Activated naive CD4-positive, alpha-beta T cell treated with anti-CD3 and anti-CD28 coated beads for 36 hours (primary cell): ENCODE measurements at regions not wholly inside any gene's neighbourhood (a gene's known extent, or its start where the extent isn't known, plus 50 kb on each side); places are given as distances from the start of the nearest gene placed in this dataset.

Experiments
- CTCF ChIA-PET: fragments of 350-600 bp; sonication (Branson Sonifier 250); formaldehyde crosslinking; loops from one replicate; lab custom pipeline; 2021; ENCODE audit warnings: antibody characterized with exemption; lab: Charles Lee
- DNase-seq: peaks from one replicate; pipeline ENCODE4 v3.0.0-alpha.2; 2020
- H3K27ac Mint-ChIP-seq: one replicate; pipeline ENCODE4 v1.8.0; 2021; ENCODE audit warnings: mild to moderate bottlenecking, mixed read lengths
- H3K27me3 Mint-ChIP-seq: one replicate; pipeline ENCODE4 v1.8.0; 2021; ENCODE audit warnings: low read depth, mixed read lengths
- H3K36me3 Mint-ChIP-seq: one replicate; pipeline ENCODE4 v1.8.0; 2021; ENCODE audit warnings: low read depth, mixed read lengths
- H3K4me1 Mint-ChIP-seq: one replicate; pipeline ENCODE4 v1.8.0; 2021; ENCODE audit warnings: low read depth, mixed read lengths
- H3K4me3 Mint-ChIP-seq: one replicate; pipeline ENCODE4 v1.8.0; 2021; ENCODE audit warnings: mild to moderate bottlenecking, moderate library complexity, mixed read lengths
- H3K9me3 Mint-ChIP-seq: one replicate; pipeline ENCODE4 v1.8.0; 2021; ENCODE audit warnings: mixed read lengths
- intact Hi-C: fragments of 100-400 bp; cut with micrococcal nuclease; formaldehyde crosslinking; loops from one replicate; pipeline ENCODE4 v1.15.1; 2023

DNA sequence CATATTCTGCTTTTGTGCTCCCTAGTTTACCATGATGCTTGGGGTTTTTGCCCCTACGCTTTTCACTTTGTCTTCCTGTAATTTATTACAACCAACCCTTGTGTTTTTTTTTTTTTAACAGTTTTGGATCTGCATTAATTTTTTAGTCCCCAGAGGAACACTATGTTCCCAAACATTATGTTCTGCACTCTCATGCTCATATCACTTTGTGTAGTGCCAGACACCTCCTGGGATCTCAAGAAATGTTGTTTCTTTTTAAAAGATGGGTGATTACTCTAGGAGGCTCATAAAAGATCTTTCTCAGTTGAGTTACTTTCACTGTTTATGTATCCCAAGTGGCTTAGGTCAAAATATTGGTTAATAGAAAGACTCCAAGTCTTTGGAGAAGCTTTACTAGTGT is 116.2 kb upstream of the MKLN1 start:
- H3K27me3 Mint-ChIP-seq: no peaks in the 10 kb centered on the region
- no peak overlapping the region for H3K27ac Mint-ChIP-seq
- H3K4me3 Mint-ChIP-seq: no peak overlapping the region
- no peaks in the 10 kb centered on the region for H3K9me3 Mint-ChIP-seq
- no peak for DNase-seq
- intact Hi-C loops: no loop called here
- no peaks in the 10 kb centered on the region for H3K36me3 Mint-ChIP-seq
- CTCF ChIA-PET: interaction anchor here (0.6 kb wide), 1 partner anchor 251 kb away, joined by 3 read pairs; no protein-coding TSS in a partner anchor
- no peaks in the 10 kb centered on the region for H3K4me1 Mint-ChIP-seq

DNA sequence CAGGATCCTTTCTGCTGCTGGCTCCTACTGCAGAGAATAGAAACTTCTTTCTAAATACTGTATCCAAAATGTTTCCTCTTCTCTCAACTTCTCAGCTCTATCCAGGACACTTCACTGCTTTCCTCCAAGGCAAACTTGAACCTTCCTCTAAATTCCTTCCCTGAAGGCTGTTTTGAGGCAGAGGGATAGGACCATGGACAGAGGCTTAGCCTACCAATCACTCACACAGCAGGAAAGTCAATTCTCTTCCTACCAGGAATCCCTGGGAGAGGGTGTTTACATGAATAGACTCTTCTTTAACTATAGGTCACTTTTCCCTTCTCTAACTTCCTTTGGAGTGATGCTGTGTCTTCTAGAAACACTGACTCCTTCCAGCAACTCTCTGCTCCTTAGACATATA is 115.6 kb upstream of the MKLN1 start:
- intact Hi-C loops: no loop called here
- no peaks in the 10 kb centered on the region for H3K4me1 Mint-ChIP-seq
- no peaks in the 10 kb centered on the region for H3K9me3 Mint-ChIP-seq
- H3K36me3 Mint-ChIP-seq: no peaks in the 10 kb centered on the region
- no peak for DNase-seq
- CTCF ChIA-PET: interaction anchor here (0.6 kb wide), 1 partner anchor 252 kb away, joined by 3 read pairs; no protein-coding TSS in a partner anchor
- H3K27ac Mint-ChIP-seq: no peak overlapping the region
- H3K27me3 Mint-ChIP-seq: no peaks in the 10 kb centered on the region
- no peak overlapping the region for H3K4me3 Mint-ChIP-seq

DNA sequence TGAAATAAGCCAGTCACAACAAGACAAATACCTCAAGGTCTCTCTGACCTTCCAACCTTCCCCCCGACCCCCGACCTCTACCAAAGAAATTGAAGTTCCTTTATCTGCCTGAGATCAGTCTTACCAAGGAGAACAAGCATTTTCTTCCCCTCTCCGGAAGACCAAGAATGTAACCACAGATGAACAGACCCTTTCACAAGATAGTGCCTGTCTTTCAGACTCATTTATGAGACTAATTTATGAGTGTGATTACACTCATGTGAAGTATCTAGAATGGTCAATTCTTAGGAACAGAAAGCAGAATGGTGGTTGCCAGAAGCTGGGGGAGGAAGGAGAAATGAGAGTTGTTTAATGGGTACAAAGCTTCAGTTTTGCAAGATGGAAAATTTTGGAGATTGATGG is 108.9 kb upstream of the MKLN1 start:
- no peaks in the 10 kb centered on the region for H3K36me3 Mint-ChIP-seq
- CTCF ChIA-PET: no interaction called here

GRCh38 chr7:131219312-131220041 is 108.2 kb upstream of the MKLN1 start:
- DNase-seq: no peak
- H3K9me3 Mint-ChIP-seq: no peaks in the 10 kb centered on the region
- no peaks in the 10 kb centered on the region for H3K36me3 Mint-ChIP-seq
- no peak overlapping the region for H3K27ac Mint-ChIP-seq
- CTCF ChIA-PET: no interaction called here
- H3K27me3 Mint-ChIP-seq: no peaks in the 10 kb centered on the region
- H3K4me3 Mint-ChIP-seq: no peak overlapping the region
- intact Hi-C loops: no loop called here
- H3K4me1 Mint-ChIP-seq: peaks cover 11% of the 10 kb centered on the region

More for the DNA sequence above, 108.9 kb upstream of the MKLN1 start:
- H3K9me3 Mint-ChIP-seq: no peaks in the 10 kb centered on the region
- H3K27me3 Mint-ChIP-seq: no peaks in the 10 kb centered on the region
- intact Hi-C loops: no loop called here
- H3K4me3 Mint-ChIP-seq: no peak overlapping the region
- no peak for DNase-seq
- H3K4me1 Mint-ChIP-seq: peaks cover 11% of the 10 kb centered on the region
- H3K27ac Mint-ChIP-seq: no peak overlapping the region

DNA sequence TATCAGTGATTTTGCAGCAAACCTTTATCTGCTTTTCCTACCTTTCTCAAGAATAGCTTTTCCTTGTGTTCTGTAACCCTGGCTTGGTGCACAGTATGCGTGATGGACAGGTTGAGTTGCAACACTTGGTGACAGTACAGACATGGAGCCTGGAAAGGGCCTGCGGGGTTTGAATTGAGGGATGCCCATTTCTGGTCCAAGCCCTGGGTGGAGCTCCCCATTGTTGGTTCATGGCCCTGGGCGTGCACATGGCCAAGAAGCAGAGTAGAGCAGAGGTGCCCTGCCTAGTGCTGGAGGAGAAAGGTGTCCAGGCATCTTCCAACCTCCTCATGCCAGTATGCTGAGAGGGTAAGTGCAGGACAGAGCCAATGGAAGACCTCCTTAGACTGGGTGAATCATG is 106.6 kb upstream of the MKLN1 start:
- no peaks in the 10 kb centered on the region for H3K36me3 Mint-ChIP-seq
- no peak overlapping the region for H3K4me3 Mint-ChIP-seq
- intact Hi-C loops: no loop called here
- no peak for DNase-seq
- H3K4me1 Mint-ChIP-seq: peaks cover 12% of the 10 kb centered on the region
- H3K27me3 Mint-ChIP-seq: no peaks in the 10 kb centered on the region
- H3K9me3 Mint-ChIP-seq: no peaks in the 10 kb centered on the region
- CTCF ChIA-PET: interaction anchor here (0.7 kb wide), 1 partner anchor 31 kb away, joined by 4 read pairs; no protein-coding TSS in a partner anchor
- no peak overlapping the region for H3K27ac Mint-ChIP-seq

GRCh38 chr7:131222171-131222570 is 105.5 kb upstream of the MKLN1 start:
- Mint-ChIP-seq H3K4me1 (peaks cover 18% of the 10 kb centered on the region), H3K27me3 (no peaks in the 10 kb centered on the region), H3K27ac (no peak overlapping the region), H3K9me3 (no peaks in the 10 kb centered on the region), H3K36me3 (no peaks in the 10 kb centered on the region), H3K4me3 (no peak overlapping the region)
- intact Hi-C loops: no loop called here
- CTCF ChIA-PET: no interaction called here
- DNase-seq: no peak

DNA sequence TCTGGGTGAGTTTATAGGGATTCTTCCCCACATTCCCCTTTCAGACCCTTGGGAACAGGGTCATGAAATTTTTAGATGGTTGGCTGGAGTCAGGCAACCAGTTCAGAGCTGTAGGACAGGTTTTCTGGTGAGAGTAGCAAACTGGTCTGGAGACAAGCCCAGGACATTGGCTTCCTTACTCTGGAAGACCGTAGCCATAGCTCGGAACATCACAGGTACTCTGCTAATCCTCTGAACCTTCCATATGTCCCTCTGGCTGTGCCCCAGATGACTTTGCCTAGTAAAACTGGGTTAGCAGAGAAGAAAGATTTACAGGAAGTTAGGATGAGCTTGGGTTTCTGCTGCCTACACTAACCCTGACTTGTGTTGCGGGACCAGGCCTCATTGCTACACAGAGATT is 104.5 kb upstream of the MKLN1 start:
- no peak overlapping the region for H3K27ac Mint-ChIP-seq

GRCh38 chr7:131224996-131225395 is 102.7 kb upstream of the MKLN1 start:
- Mint-ChIP-seq H3K4me1 (peaks cover 7% of the 10 kb centered on the region), H3K4me3 (no peak overlapping the region), H3K9me3 (no peaks in the 10 kb centered on the region), H3K27ac (no peak overlapping the region), H3K36me3 (no peaks in the 10 kb centered on the region), H3K27me3 (no peaks in the 10 kb centered on the region)
- CTCF ChIA-PET: no interaction called here
- intact Hi-C loops: no loop called here
- DNase-seq: no peak

More for the DNA sequence above, 104.5 kb upstream of the MKLN1 start:
- no peak for DNase-seq
- no peak overlapping the region for H3K4me3 Mint-ChIP-seq
- H3K4me1 Mint-ChIP-seq: peaks cover 18% of the 10 kb centered on the region
- no peaks in the 10 kb centered on the region for H3K9me3 Mint-ChIP-seq
- CTCF ChIA-PET: no interaction called here
- no peaks in the 10 kb centered on the region for H3K27me3 Mint-ChIP-seq
- H3K36me3 Mint-ChIP-seq: no peaks in the 10 kb centered on the region
- intact Hi-C loops: no loop called here

DNA sequence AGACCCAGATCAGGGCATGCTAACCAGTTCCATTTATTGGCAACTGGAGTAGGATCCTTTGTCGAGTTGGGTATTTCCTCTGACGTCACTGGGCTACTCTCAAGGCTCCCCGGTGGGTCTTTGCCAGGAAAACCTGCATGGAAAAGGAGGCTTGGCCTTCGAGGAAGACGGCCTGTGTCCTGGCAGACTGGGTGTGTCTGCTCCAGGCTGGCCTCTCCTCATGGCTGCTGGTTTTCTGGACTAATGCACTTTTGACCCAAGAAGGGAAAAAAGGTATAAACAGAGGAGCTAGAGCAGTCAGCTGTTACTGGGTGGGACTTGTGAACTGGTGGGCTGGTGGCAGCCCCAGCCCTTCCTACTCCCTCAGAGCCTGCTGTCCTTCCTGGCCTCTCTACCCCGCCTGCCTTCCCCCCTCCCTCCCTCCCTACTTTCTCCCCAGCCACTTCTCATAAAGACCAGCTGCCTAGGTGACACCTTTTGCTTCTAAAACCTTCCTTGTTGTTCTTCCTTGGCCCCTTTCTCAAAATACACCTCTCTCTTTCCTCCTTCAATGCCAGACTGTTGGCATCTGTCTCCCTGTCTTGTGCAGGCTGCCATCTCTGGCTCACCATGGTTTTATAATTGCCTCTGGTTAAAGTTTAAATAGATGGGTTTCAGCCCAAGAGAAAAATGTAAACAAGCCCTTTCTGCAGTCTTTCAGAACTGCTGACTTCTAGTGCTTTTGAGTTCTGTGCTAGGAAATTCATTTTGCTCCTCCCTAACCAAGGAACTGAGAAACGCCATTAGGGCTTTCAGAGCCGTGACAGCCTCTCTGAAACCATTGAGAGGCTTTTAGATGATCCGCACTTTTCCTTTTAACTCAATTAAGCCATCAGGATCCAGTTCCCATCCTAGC is 101.8 kb upstream of the MKLN1 start:
- no peak overlapping the region for H3K4me3 Mint-ChIP-seq
- no peak overlapping the region for H3K27ac Mint-ChIP-seq
- H3K36me3 Mint-ChIP-seq: no peaks in the 10 kb centered on the region
- no peaks in the 10 kb centered on the region for H3K9me3 Mint-ChIP-seq
- H3K27me3 Mint-ChIP-seq: no peaks in the 10 kb centered on the region
- CTCF ChIA-PET: no interaction called here
- intact Hi-C loops: no loop called here
- peaks cover 10% of the 10 kb centered on the region for H3K4me1 Mint-ChIP-seq
- no peak for DNase-seq

DNA sequence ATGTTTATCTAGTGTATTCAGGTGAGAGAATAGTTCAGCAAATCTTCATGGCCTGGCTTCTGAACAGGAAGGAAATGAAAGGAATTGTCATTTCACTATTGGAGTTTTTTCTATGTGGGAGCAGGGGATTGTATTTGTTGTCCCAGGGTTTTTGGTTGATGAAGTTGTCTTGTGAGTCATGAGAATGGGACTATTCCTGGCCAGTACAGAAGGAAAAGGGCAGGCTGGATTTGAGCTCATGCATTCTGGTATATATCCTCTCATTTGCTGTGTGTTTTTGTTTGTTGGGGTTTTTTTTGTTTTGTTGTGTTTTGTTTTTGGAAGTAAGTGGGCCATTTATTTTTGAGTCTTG is 101.2 kb upstream of the MKLN1 start:
- no peaks in the 10 kb centered on the region for H3K9me3 Mint-ChIP-seq
- H3K36me3 Mint-ChIP-seq: no peaks in the 10 kb centered on the region
- no peak overlapping the region for H3K27ac Mint-ChIP-seq
- no peaks in the 10 kb centered on the region for H3K27me3 Mint-ChIP-seq
- CTCF ChIA-PET: no interaction called here
- H3K4me1 Mint-ChIP-seq: peaks cover 16% of the 10 kb centered on the region
- intact Hi-C loops: no loop called here
- no peak for DNase-seq
- H3K4me3 Mint-ChIP-seq: no peak overlapping the region

DNA sequence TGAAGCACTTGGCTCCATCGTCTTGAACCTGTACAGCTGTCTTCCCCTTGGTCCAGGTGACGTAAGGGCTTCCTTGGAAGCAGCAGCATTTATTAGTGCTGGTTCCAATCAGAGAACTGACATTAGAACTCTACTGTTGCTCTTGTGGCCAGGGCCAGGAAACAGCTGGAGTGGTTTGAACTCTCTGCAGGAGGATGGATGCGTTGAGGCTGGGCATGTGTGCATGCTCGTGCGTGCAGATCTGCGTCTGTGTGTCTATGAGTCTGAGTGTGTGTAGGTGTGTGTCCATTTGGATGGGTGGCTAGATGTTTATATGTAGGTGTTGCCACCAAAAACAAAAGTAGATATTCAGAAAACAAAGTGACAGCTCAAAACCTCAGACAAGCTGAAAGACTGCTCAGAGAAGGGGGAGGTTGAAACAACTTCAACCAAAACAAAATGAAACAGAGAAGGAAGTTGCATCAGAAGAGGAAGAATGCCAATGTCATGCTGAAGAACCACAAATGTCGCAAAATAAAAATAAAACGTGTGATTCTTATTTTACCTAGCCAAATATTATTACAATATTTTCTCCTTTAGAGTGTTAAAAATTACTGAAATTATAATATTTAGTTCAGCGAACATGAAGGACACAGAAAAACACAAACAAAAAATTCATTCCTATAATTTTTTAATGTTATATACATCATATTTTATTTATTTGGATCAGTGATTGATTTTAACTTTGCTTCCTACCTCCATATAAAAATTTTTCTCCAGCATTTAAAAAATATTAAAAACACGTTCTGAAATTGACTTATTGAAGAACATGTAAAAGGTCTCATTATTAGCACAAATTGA is 96.1 kb upstream of the MKLN1 start:
- intact Hi-C loops: loop anchor here (1.0 to 10.0 kb wide), 8 partner anchors 43 to 807 kb away; partner anchors contain the start of gene MKLN1
- peak; percentile 80 for DNase-seq
- Mint-ChIP-seq H3K4me1 (peaks cover 45% of the 10 kb centered on the region), H3K27me3 (no peaks in the 10 kb centered on the region), H3K9me3 (no peaks in the 10 kb centered on the region), H3K36me3 (no peaks in the 10 kb centered on the region), H3K27ac (peak overlapping the region; percentile 86), H3K4me3 (peak overlapping the region; percentile 57)
- CTCF ChIA-PET: interaction anchor here (0.7 to 1.3 kb wide), 3 partner anchors 21 to 163 kb away, joined by 3 to 4 read pairs (median 3); no protein-coding TSS in a partner anchor

- CTCF ChIA-PET: interaction anchor here (1.3 kb wide), 1 partner anchor 22 kb away, joined by 3 read pairs; no protein-coding TSS in a partner anchor
- Mint-ChIP-seq H3K9me3 (no peaks in the 10 kb centered on the region), H3K4me1 (peaks cover 54% of the 10 kb centered on the region), H3K27me3 (no peaks in the 10 kb centered on the region), H3K36me3 (no peaks in the 10 kb centered on the region), H3K27ac (peak overlapping the region; percentile 86), H3K4me3 (no peak overlapping the region)
- DNase-seq: no peak
- intact Hi-C loops: loop anchor here (10.0 kb wide), 1 partner anchor 808 kb away; no protein-coding TSS in a partner anchor
Observed at GRCh38 chr7:131232768-131233167, 94.9 kb upstream of the MKLN1 start.
